Upper lobe of left lung (tissue), 6 donors: ENCODE measurements at regions not wholly inside any gene's neighbourhood (a gene's known extent, or its start where the extent isn't known, plus 50 kb on each side); places are given as distances from the start of the nearest gene placed in this dataset.

ENCODE experiments used
- ATAC-seq, 2 donors: fragments of 200-7000 bp; cut with Tn5 transposase; one replicate each; pipeline ENCODE4 v1.9.1; 2022; ENCODE audit warnings: mild to moderate bottlenecking in 2 of 2, moderate library complexity in 2 of 2; ENCODE audit not compliant: low FRiP score in 2 of 2
- DNase-seq, 2 donors: peaks; one replicate each; pipeline ENCODE4 v3.0.0-alpha.2; 2019 to 2020
- H3K27ac ChIP-seq, 4 donors: fragments of 200-600 bp; sonication (generic); one replicate each; pipeline ENCODE4 v1.5.1; 2016 to 2019
- H3K27me3 ChIP-seq, 4 donors: fragments of 200-600 bp; sonication (generic); one replicate each; pipeline ENCODE4 v1.5.1; 2017 to 2019
- H3K36me3 ChIP-seq, 4 donors: fragments of 200-600 bp; sonication (generic); one replicate each; pipeline ENCODE4 v1.5.1; 2016 to 2019
- H3K4me1 ChIP-seq, 4 donors: fragments of 200-600 bp; sonication (generic); one replicate each; pipeline ENCODE4 v1.5.1; 2018 to 2019
- H3K4me3 ChIP-seq, 4 donors: fragments of 200-600 bp; sonication (generic); one replicate each; pipeline ENCODE4 v1.5.1; 2017 to 2019; ENCODE audit warnings: mild to moderate bottlenecking in 2 of 4, moderate library complexity in 1 of 4
- H3K9me3 ChIP-seq, 4 donors: fragments of 200-600 bp; sonication (generic); one replicate each; pipeline ENCODE4 v1.5.1; 2018 to 2019
- CTCF ChIP-seq, 6 experiments: fragments of 450-650 bp in 4 of 6; fragments of 200-600 bp in 2 of 6; sonication (generic) in 2 of 6; IDR thresholded peaks; one replicate each; pipeline ENCODE4 v1.5.1; 2016 to 2019; ENCODE audit warnings: antibody characterized with exemption in 6 of 6
- EP300 ChIP-seq, 4 donors: sonication (generic); formaldehyde crosslinking; IDR thresholded peaks; one replicate each; pipeline ENCODE4 v1.5.1; 2017; ENCODE audit warnings: antibody characterized with exemption in 4 of 4, control low read depth in 2 of 4
- POLR2A ChIP-seq, 4 donors: fragments of 450-650 bp; IDR thresholded peaks; one replicate each; pipeline ENCODE4 v1.5.1; 2016 to 2017; ENCODE audit warnings: antibody characterized with exemption in 4 of 4, mild to moderate bottlenecking in 2 of 4
- POLR2AphosphoS5 ChIP-seq, 2 donors: sonication (generic); formaldehyde crosslinking; IDR thresholded peaks; one replicate each; pipeline ENCODE4 v1.5.1; 2017; ENCODE audit warnings: antibody characterized with exemption in 2 of 2
- WGBS, 2 donors: methylation state at CpG; one replicate each; pipeline ENCODE4 v1.1.5; 2017 to 2018; 5-methylcytosine and 5-hydroxymethylcytosine counted together
- donor health status: DM: no; HTN: no; CAD: no; lungs with moderate emphysema.
- donor health status: DM: no; HTN: yes; CAD: no; lungs with severe emphysema.

- H3K36me3 ChIP-seq, result no peaks in the 10 kb centered on the region
- ATAC-seq (no peak), DNase-seq (no peak)
- no peaks in the 10 kb centered on the region for H3K27me3 ChIP-seq
- H3K9me3 ChIP-seq, result peaks cover 0 to under 1% (median 0%) of the 10 kb centered on the region in 4 donors
- no peak overlapping the region for H3K27ac ChIP-seq
- TF ChIP-seq POLR2A (IDR thresholded peaks at IDR 0.05) (no peak), CTCF (IDR thresholded peaks at IDR 0.05) (no peak), EP300 (IDR thresholded peaks at IDR 0.05) (no peak), POLR2AphosphoS5 (IDR thresholded peaks at IDR 0.05) (no peak)
- no peaks in the 10 kb centered on the region for H3K4me1 ChIP-seq
- H3K4me3 ChIP-seq, result no peak overlapping the region
- WGBS, 2 donors, result 62 to 82% methylated on average over 1 of the region's 1 CpG
Observed at GRCh38 chr10:33099748-33100147, 141.7 kb upstream of the ITGB1 start.

GRCh38 chr10:33098951-33099663, 141.1 kb upstream of the ITGB1 start:
- Histone ChIP-seq H3K27me3 (no peaks in the 10 kb centered on the region), H3K4me3 (no peak overlapping the region), H3K27ac (no peak overlapping the region), H3K9me3 (peaks cover 0 to 2% (median 0%) of the 10 kb centered on the region in 4 donors), H3K4me1 (no peaks in the 10 kb centered on the region), H3K36me3 (no peaks in the 10 kb centered on the region)
- no peak for ATAC-seq
- WGBS, 2 donors, result 86 to 88% methylated on average over 4 of the region's 4 CpGs
- TF ChIP-seq EP300 (IDR thresholded peaks at IDR 0.05) (no peak), POLR2A (IDR thresholded peaks at IDR 0.05) (no peak), POLR2AphosphoS5 (IDR thresholded peaks at IDR 0.05) (no peak), CTCF (IDR thresholded peaks at IDR 0.05) (no peak)
- DNase-seq, result no peak

GRCh38 chr10:33095867-33096815, 138.1 kb upstream of the ITGB1 start:
- 60 to 65% methylated on average over 5 of the region's 5 CpGs for WGBS, 2 donors
- TF ChIP-seq POLR2AphosphoS5 (IDR thresholded peaks at IDR 0.05) (no peak), POLR2A (IDR thresholded peaks at IDR 0.05) (no peak), CTCF (IDR thresholded peaks at IDR 0.05) (no peak)
- no peak for DNase-seq
- ATAC-seq, result no peak
- Histone ChIP-seq H3K27ac (no peak overlapping the region), H3K4me1 (no peaks in the 10 kb centered on the region), H3K27me3 (no peaks in the 10 kb centered on the region), H3K4me3 (no peak overlapping the region), H3K9me3 (peaks cover 0 to 2% (median 0%) of the 10 kb centered on the region in 4 donors), H3K36me3 (no peaks in the 10 kb centered on the region)

GRCh38 chr10:33094263-33095051, 136.4 kb upstream of the ITGB1 start:
- WGBS, 2 donors, result 77 to 84% methylated on average over 4 of the region's 4 CpGs
- peak in 1 of 2 donors; percentile 29 for DNase-seq

More at GRCh38 chr10:33094263-33095051, 136.4 kb upstream of the ITGB1 start:
- Histone ChIP-seq H3K27me3 (no peaks in the 10 kb centered on the region), H3K4me1 (no peaks in the 10 kb centered on the region), H3K4me3 (no peak overlapping the region), H3K36me3 (no peaks in the 10 kb centered on the region), H3K27ac (no peak overlapping the region), H3K9me3 (peaks cover 0 to 2% (median 0%) of the 10 kb centered on the region in 4 donors)
- TF ChIP-seq EP300 (IDR thresholded peaks at IDR 0.05), result no peak
- no peak for TF ChIP-seq POLR2AphosphoS5 (IDR thresholded peaks at IDR 0.05)
- no peak for TF ChIP-seq CTCF (IDR thresholded peaks at IDR 0.05)
- TF ChIP-seq POLR2A (IDR thresholded peaks at IDR 0.05), result no peak
- ATAC-seq, result peak in 1 of 2 donors; percentile 35
